ENCODE measurements at regions not wholly inside any gene's neighbourhood (a gene's known extent, or its start where the extent isn't known, plus 50 kb on each side); places are given as distances from the start of the nearest gene placed in this dataset.

DNA sequence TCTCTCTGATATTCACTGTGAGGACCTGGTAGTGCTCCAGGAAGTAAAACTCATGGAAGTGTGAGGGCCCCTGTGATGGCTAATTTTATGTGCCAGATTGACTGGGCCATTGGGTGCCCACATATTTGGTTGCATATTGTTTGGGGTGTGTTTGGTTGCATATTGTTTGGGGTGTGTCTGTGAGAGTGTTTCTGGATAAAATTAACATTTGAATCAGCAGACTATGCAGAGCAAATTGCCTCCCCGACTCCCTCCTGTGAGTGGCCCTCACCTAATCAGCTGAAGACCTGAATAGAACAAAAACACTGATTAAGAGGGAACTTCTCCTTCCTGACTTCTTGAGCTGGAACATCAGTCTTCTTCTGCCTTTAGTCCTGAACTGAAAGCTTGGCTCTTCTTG lies 173.3 kb upstream of the LINC00305 start:
- TF ChIP-seq EZH2 (IDR thresholded peaks at IDR 0.05; ENCODE audit: insufficient read depth, poor library complexity, severe bottlenecking): no peak
- TF ChIP-seq EZH2phosphoT487 (IDR thresholded peaks at IDR 0.05; ENCODE audit: insufficient read depth, low read depth): no peak

All from GM23248 (cell line).